ENCODE measurements at regions not wholly inside any gene's neighbourhood (a gene's known extent, or its start where the extent isn't known, plus 50 kb on each side); places are given as distances from the start of the nearest gene placed in this dataset.

DNA sequence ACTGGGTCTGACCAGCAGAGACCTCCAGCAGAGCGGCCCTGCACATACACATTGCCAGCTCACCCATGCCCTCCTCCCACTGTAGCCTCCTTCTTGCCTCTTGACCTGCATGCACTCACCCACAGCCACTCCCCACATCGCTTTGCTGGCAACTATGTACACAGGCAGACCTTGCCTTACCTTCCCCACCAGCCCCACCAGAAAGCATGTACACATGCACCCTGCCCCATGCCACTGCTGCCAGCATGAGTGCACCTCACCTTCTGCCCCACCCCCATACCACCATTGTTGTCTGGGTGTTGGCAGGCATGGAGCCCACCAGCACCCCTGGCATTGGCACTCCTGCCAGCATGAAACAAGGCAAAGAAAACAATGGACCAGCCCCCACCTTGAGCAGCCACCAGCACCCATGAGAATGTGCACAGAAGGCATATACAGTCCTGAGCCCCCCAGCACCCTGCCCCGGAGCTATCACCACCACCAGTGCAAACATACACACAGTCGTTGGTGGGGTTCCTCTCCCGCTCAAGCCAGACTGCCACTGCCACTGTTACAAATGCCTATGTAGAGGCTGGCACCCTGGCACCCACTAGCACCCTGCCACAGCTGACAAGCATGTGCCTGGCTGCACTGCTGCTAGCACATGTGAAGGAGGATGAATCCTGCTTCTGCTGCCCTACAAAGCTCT, 171.4 kb upstream of the NR4A3 start:
- TF ChIP-seq, protein P1, sequence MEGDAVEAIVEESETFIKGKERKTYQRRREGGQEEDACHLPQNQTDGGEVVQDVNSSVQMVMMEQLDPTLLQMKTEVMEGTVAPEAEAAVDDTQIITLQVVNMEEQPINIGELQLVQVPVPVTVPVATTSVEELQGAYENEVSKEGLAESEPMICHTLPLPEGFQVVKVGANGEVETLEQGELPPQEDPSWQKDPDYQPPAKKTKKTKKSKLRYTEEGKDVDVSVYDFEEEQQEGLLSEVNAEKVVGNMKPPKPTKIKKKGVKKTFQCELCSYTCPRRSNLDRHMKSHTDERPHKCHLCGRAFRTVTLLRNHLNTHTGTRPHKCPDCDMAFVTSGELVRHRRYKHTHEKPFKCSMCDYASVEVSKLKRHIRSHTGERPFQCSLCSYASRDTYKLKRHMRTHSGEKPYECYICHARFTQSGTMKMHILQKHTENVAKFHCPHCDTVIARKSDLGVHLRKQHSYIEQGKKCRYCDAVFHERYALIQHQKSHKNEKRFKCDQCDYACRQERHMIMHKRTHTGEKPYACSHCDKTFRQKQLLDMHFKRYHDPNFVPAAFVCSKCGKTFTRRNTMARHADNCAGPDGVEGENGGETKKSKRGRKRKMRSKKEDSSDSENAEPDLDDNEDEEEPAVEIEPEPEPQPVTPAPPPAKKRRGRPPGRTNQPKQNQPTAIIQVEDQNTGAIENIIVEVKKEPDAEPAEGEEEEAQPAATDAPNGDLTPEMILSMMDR (IDR thresholded peaks at IDR 0.05) = no peak
- TF ChIP-seq POLR2A (IDR thresholded peaks at IDR 0.05) = no peak

All from uterus (tissue), 2 donors.